Liver (tissue), 3 donors: ENCODE measurements at regions not wholly inside any gene's neighbourhood (a gene's known extent, or its start where the extent isn't known, plus 50 kb on each side); places are given as distances from the start of the nearest gene placed in this dataset.

ENCODE experiments used
- EGR1 ChIP-seq, 2 donors: IDR thresholded peaks; 2 replicates each; pipeline ENCODE4 v1.6.1; 2016 to 2018; ENCODE audit warnings: antibody characterized with exemption in 2 of 2, low read depth in 2 of 2
- SP1 ChIP-seq: IDR thresholded peaks from 2 replicates; pipeline ENCODE4 v1.6.1; 2018; ENCODE audit warnings: antibody characterized with exemption, mild to moderate bottlenecking
- TAF1 ChIP-seq: conservative IDR thresholded peaks from 2 replicates; pipeline ENCODE4 v1.6.1; 2016; ENCODE audit warnings: antibody characterized with exemption, mild to moderate bottlenecking
- TF ChIP-seq, protein P1 (sequence below): fragments of 150-350 bp; IDR thresholded peaks from 2 replicates; pipeline ENCODE4 v1.5.1; 2017; ENCODE audit warnings: improper control_type of control experiment, low read depth, low read length; ENCODE audit not compliant: missing input control
- TF ChIP-seq, protein P2 (sequence below): IDR thresholded peaks from 2 replicates; pipeline ENCODE4 v1.6.1; 2016; ENCODE audit warnings: antibody characterized with exemption
- donor health status: healthy.
- donor health status: healthy.

GRCh38 chr14:38900887-38901286 is 202.1 kb downstream of the SEC23A start:
- TF ChIP-seq EGR1 (IDR thresholded peaks at IDR 0.05; ENCODE audit: low read depth in 2 of 2) (no peak), TAF1 (no peak), SP1 (no peak)
- TF ChIP-seq, protein P1, sequence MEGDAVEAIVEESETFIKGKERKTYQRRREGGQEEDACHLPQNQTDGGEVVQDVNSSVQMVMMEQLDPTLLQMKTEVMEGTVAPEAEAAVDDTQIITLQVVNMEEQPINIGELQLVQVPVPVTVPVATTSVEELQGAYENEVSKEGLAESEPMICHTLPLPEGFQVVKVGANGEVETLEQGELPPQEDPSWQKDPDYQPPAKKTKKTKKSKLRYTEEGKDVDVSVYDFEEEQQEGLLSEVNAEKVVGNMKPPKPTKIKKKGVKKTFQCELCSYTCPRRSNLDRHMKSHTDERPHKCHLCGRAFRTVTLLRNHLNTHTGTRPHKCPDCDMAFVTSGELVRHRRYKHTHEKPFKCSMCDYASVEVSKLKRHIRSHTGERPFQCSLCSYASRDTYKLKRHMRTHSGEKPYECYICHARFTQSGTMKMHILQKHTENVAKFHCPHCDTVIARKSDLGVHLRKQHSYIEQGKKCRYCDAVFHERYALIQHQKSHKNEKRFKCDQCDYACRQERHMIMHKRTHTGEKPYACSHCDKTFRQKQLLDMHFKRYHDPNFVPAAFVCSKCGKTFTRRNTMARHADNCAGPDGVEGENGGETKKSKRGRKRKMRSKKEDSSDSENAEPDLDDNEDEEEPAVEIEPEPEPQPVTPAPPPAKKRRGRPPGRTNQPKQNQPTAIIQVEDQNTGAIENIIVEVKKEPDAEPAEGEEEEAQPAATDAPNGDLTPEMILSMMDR = no peak
- TF ChIP-seq, protein P2, sequence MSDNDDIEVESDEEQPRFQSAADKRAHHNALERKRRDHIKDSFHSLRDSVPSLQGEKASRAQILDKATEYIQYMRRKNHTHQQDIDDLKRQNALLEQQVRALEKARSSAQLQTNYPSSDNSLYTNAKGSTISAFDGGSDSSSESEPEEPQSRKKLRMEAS = no peak
